GM12891 (cell line): ENCODE measurements at regions not wholly inside any gene's neighbourhood (a gene's known extent, or its start where the extent isn't known, plus 50 kb on each side); places are given as distances from the start of the nearest gene placed in this dataset.

Source experiments
- POLR2A ChIP-seq: IDR thresholded peaks from 2 replicates; pipeline ENCODE4 v1.6.1; 2011; ENCODE audit warnings: low read depth, low read length, control low read depth
- POLR2AphosphoS5 ChIP-seq: IDR thresholded peaks from 2 replicates; pipeline ENCODE4 v1.6.1; 2011; ENCODE audit warnings: low read depth, low read length, control low read depth
- SPI1 ChIP-seq: IDR thresholded peaks from 2 replicates; pipeline ENCODE4 v1.6.1; 2011; ENCODE audit warnings: low read depth, low read length, control low read depth
- TAF1 ChIP-seq: IDR thresholded peaks from 2 replicates; pipeline ENCODE4 v1.6.1; 2011; ENCODE audit warnings: low read depth, low read length, control low read depth

- TF ChIP-seq POLR2A (no peak), POLR2AphosphoS5 (no peak), TAF1 (no peak), SPI1 (no peak)
Measured at GRCh38 chr18:51649796-51650195, 452.3 kb upstream of the MEX3C start.
